Spleen (tissue), 7 donors: ENCODE measurements at regions not wholly inside any gene's neighbourhood (a gene's known extent, or its start where the extent isn't known, plus 50 kb on each side); places are given as distances from the start of the nearest gene placed in this dataset.

Source experiments
- CTCF ChIP-seq, 11 experiments: fragments of 200-600 bp in 7 of 11; fragments of 450-650 bp in 4 of 11; sonication (generic) in 4 of 11; IDR thresholded peaks in 8 of 11; conservative IDR thresholded peaks in 3 of 11; 1 replicate in 7 of 11; 2 replicates in 4 of 11; pipeline versions ENCODE4 v1.4.0 to v1.8.0; 2016 to 2021; ENCODE audit warnings: antibody characterized with exemption in 11 of 11, inconsistent platforms in 4 of 11, mild to moderate bottlenecking in 1 of 11
- POLR2A ChIP-seq, 3 donors: fragments of 450-650 bp; IDR thresholded peaks; one replicate each; pipeline ENCODE4 v1.5.1; 2017; ENCODE audit warnings: antibody characterized with exemption in 3 of 3, mild to moderate bottlenecking in 1 of 3
- POLR2AphosphoS5 ChIP-seq, 3 donors: sonication (generic); formaldehyde crosslinking; IDR thresholded peaks; one replicate each; pipeline ENCODE4 v1.5.1; 2017; ENCODE audit warnings: antibody characterized with exemption in 3 of 3
- donor health status: DM: no; HTN: no; CAD: no; lungs with moderate emphysema.
- donor health status: DM: no; HTN: no; CAD: no.
- donor health status: DM: no; HTN: no; CAD: no.

- TF ChIP-seq POLR2A (IDR thresholded peaks at IDR 0.05), result no peak
- no peak for TF ChIP-seq POLR2AphosphoS5 (IDR thresholded peaks at IDR 0.05)
- TF ChIP-seq CTCF (IDR thresholded peaks at IDR 0.05 in 8 of 11, conservative IDR thresholded peaks at IDR 0.05 in 3 of 11), result no peak
Measured at GRCh38 chr3:87727783-87728182, 331.0 kb downstream of the CGGBP1 start.
